A549 (cell line): ENCODE measurements at regions not wholly inside any gene's neighbourhood (a gene's known extent, or its start where the extent isn't known, plus 50 kb on each side); places are given as distances from the start of the nearest gene placed in this dataset.

Source experiments
- CEBPB ChIP-seq, 2 experiments: fragments of >200 bp in 1 of 2; sonication (Bioruptor Twin) in 1 of 2; formaldehyde crosslinking in 1 of 2; IDR thresholded peaks; 2 replicates each; pipeline ENCODE4 v1.6.1; 2012 to 2016
- CHD4 ChIP-seq: fragments of 200-600 bp; sonication (generic); IDR thresholded peaks from 2 replicates; pipeline ENCODE4 v1.6.1; 2016; ENCODE audit warnings: antibody characterized with exemption, mild to moderate bottlenecking, borderline replicate concordance
- ELK1 ChIP-seq: fragments of 150-350 bp; IDR thresholded peaks from 2 replicates; pipeline ENCODE4 v1.6.1; 2014; ENCODE audit warnings: low read depth, mild to moderate bottlenecking, low read length
- NPAS2 ChIP-seq: fragments of 250-450 bp; sonication (Bioruptor Pico); IDR thresholded peaks from 2 replicates; pipeline ENCODE4 v1.8.0; 2022; ENCODE audit warnings: mild to moderate bottlenecking, moderate library complexity, borderline replicate concordance
- POLR2A ChIP-seq: IDR thresholded peaks from 2 replicates; pipeline ENCODE4 v1.6.1; 2012; ENCODE audit warnings: mild to moderate bottlenecking, low read length
- RFX5 ChIP-seq: fragments of 450-650 bp; IDR thresholded peaks from 2 replicates; pipeline ENCODE4 v1.7.1; 2014; ENCODE audit warnings: antibody characterized with exemption, mild to moderate bottlenecking, moderate library complexity
- SMC3 ChIP-seq: fragments of >200 bp; sonication (Bioruptor Twin); formaldehyde crosslinking; IDR thresholded peaks from 3 replicates; pipeline ENCODE4 v1.6.1; 2018; ENCODE audit warnings: inconsistent platforms
- USF2 ChIP-seq: fragments of 450-650 bp; IDR thresholded peaks from 2 replicates; pipeline ENCODE4 v1.6.1; 2014; ENCODE audit warnings: antibody characterized with exemption
- TF ChIP-seq, protein P1 (sequence below): fragments of >200 bp; sonication (Bioruptor Twin); formaldehyde crosslinking; IDR thresholded peaks from 3 replicates; pipeline ENCODE4 v1.5.1; 2016
- TF ChIP-seq, protein P2 (sequence below): IDR thresholded peaks from 2 replicates; pipeline ENCODE4 v1.6.1; 2012

- TF ChIP-seq, protein P1, sequence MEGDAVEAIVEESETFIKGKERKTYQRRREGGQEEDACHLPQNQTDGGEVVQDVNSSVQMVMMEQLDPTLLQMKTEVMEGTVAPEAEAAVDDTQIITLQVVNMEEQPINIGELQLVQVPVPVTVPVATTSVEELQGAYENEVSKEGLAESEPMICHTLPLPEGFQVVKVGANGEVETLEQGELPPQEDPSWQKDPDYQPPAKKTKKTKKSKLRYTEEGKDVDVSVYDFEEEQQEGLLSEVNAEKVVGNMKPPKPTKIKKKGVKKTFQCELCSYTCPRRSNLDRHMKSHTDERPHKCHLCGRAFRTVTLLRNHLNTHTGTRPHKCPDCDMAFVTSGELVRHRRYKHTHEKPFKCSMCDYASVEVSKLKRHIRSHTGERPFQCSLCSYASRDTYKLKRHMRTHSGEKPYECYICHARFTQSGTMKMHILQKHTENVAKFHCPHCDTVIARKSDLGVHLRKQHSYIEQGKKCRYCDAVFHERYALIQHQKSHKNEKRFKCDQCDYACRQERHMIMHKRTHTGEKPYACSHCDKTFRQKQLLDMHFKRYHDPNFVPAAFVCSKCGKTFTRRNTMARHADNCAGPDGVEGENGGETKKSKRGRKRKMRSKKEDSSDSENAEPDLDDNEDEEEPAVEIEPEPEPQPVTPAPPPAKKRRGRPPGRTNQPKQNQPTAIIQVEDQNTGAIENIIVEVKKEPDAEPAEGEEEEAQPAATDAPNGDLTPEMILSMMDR: no peak
- TF ChIP-seq USF2 (no peak), SMC3 (no peak), POLR2A (no peak), CHD4 (no peak), RFX5 (no peak), NPAS2 (CRISPR knock-in tag) (no peak), ELK1 (no peak), CEBPB (IDR thresholded peaks at IDR 0.05) (no peak)
- TF ChIP-seq, protein P2, sequence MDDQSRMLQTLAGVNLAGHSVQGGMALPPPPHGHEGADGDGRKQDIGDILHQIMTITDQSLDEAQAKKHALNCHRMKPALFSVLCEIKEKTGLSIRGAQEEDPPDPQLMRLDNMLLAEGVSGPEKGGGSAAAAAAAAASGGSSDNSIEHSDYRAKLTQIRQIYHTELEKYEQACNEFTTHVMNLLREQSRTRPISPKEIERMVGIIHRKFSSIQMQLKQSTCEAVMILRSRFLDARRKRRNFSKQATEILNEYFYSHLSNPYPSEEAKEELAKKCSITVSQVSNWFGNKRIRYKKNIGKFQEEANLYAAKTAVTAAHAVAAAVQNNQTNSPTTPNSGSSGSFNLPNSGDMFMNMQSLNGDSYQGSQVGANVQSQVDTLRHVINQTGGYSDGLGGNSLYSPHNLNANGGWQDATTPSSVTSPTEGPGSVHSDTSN: no peak
Observed at GRCh38 chr6:1504465-1504864, 105.2 kb upstream of the FOXC1 start.
